ENCODE measurements at regions not wholly inside any gene's neighbourhood (a gene's known extent, or its start where the extent isn't known, plus 50 kb on each side); places are given as distances from the start of the nearest gene placed in this dataset.
A peak's percentile ranks its signal among the peaks of the same experiment; 100 is the strongest.

- Histone ChIP-seq H3K36me3 (ENCODE audit: insufficient read depth, low read length) (no peaks in the 10 kb centered on the region), H3K27ac (no peak overlapping the region), H3K9ac (ENCODE audit: insufficient read length) (no peak overlapping the region), H3K4me3 (no peak overlapping the region), H3K9me3 (ENCODE audit: low read depth, low read length) (no peaks in the 10 kb centered on the region)
- no peak for DNase-seq (ENCODE audit: low read depth, low spot score)
- TF ChIP-seq FOXP2 (optimal IDR thresholded peaks at IDR 0.05; ENCODE audit: control extremely low read depth, extremely low read length, insufficient read depth) (no peak), POLR2AphosphoS5 (IDR thresholded peaks at IDR 0.05; ENCODE audit: borderline replicate concordance, low read depth, low read length) (no peak), EZH2 (IDR thresholded peaks at IDR 0.05) (no peak)
Observed at GRCh38 chr9:129395633-129396364, 217.7 kb upstream of the IER5L start.

GRCh38 chr9:129394886-129395279 is 216.8 kb upstream of the IER5L start:
- no peak for DNase-seq (ENCODE audit: low read depth, low spot score)
- no peak overlapping the region for H3K4me3 ChIP-seq
- no peaks in the 10 kb centered on the region for H3K36me3 ChIP-seq (ENCODE audit: insufficient read depth, low read length)
- TF ChIP-seq FOXP2 (optimal IDR thresholded peaks at IDR 0.05; ENCODE audit: control extremely low read depth, extremely low read length, insufficient read depth), result no peak
- no peak for TF ChIP-seq EZH2 (IDR thresholded peaks at IDR 0.05)
- no peak for TF ChIP-seq POLR2AphosphoS5 (IDR thresholded peaks at IDR 0.05; ENCODE audit: borderline replicate concordance, low read depth, low read length)
- no peak overlapping the region for H3K27ac ChIP-seq
- H3K9me3 ChIP-seq (ENCODE audit: low read depth, low read length), result no peaks in the 10 kb centered on the region
- H3K9ac ChIP-seq (ENCODE audit: insufficient read length), result no peak overlapping the region

- Histone ChIP-seq H3K27ac (no peak overlapping the region), H3K9me3 (ENCODE audit: low read depth, low read length) (no peaks in the 10 kb centered on the region), H3K36me3 (ENCODE audit: insufficient read depth, low read length) (no peaks in the 10 kb centered on the region), H3K4me3 (no peak overlapping the region), H3K9ac (ENCODE audit: insufficient read length) (no peak overlapping the region)
- no peak for TF ChIP-seq POLR2AphosphoS5 (IDR thresholded peaks at IDR 0.05; ENCODE audit: borderline replicate concordance, low read depth, low read length)
- TF ChIP-seq FOXP2 (optimal IDR thresholded peaks at IDR 0.05; ENCODE audit: control extremely low read depth, extremely low read length, insufficient read depth), result no peak
- TF ChIP-seq EZH2 (IDR thresholded peaks at IDR 0.05), result no peak
- no peak for DNase-seq (ENCODE audit: low read depth, low spot score)
Observed at GRCh38 chr9:129394061-129394885, 216.2 kb upstream of the IER5L start.

- Histone ChIP-seq H3K4me3 (no peak overlapping the region), H3K9me3 (ENCODE audit: low read depth, low read length) (no peaks in the 10 kb centered on the region), H3K36me3 (ENCODE audit: insufficient read depth, low read length) (no peaks in the 10 kb centered on the region), H3K9ac (ENCODE audit: insufficient read length) (no peak overlapping the region), H3K27ac (no peak overlapping the region)
- DNase-seq (ENCODE audit: low read depth, low spot score), result no peak
- TF ChIP-seq EZH2 (IDR thresholded peaks at IDR 0.05), result no peak
- no peak for TF ChIP-seq POLR2AphosphoS5 (IDR thresholded peaks at IDR 0.05; ENCODE audit: borderline replicate concordance, low read depth, low read length)
Observed at GRCh38 chr9:129393064-129393463, 215.0 kb upstream of the IER5L start.

GRCh38 chr9:129392093-129392541 is 214.1 kb upstream of the IER5L start:
- TF ChIP-seq FOXP2 (optimal IDR thresholded peaks at IDR 0.05; ENCODE audit: control extremely low read depth, extremely low read length, insufficient read depth) (no peak), EZH2 (IDR thresholded peaks at IDR 0.05) (no peak), POLR2AphosphoS5 (IDR thresholded peaks at IDR 0.05; ENCODE audit: borderline replicate concordance, low read depth, low read length) (no peak)
- H3K27ac ChIP-seq, result no peak overlapping the region
- no peak overlapping the region for H3K9ac ChIP-seq (ENCODE audit: insufficient read length)
- H3K4me3 ChIP-seq, result peak overlapping the region; percentile 61
- no peaks in the 10 kb centered on the region for H3K36me3 ChIP-seq (ENCODE audit: insufficient read depth, low read length)
- H3K9me3 ChIP-seq (ENCODE audit: low read depth, low read length), result no peaks in the 10 kb centered on the region
- no peak for DNase-seq (ENCODE audit: low read depth, low spot score)

GRCh38 chr9:129391221-129391661 is 213.2 kb upstream of the IER5L start:
- TF ChIP-seq EZH2 (IDR thresholded peaks at IDR 0.05), result no peak
- TF ChIP-seq POLR2AphosphoS5 (IDR thresholded peaks at IDR 0.05; ENCODE audit: borderline replicate concordance, low read depth, low read length), result no peak
- TF ChIP-seq FOXP2 (optimal IDR thresholded peaks at IDR 0.05; ENCODE audit: control extremely low read depth, extremely low read length, insufficient read depth), result no peak

GRCh38 chr9:129390541-129390940 is 212.5 kb upstream of the IER5L start:
- no peaks in the 10 kb centered on the region for H3K9me3 ChIP-seq (ENCODE audit: low read depth, low read length)
- no peak overlapping the region for H3K9ac ChIP-seq (ENCODE audit: insufficient read length)
- no peak for TF ChIP-seq FOXP2 (optimal IDR thresholded peaks at IDR 0.05; ENCODE audit: control extremely low read depth, extremely low read length, insufficient read depth)
- no peak for TF ChIP-seq EZH2 (IDR thresholded peaks at IDR 0.05)
- no peaks in the 10 kb centered on the region for H3K36me3 ChIP-seq (ENCODE audit: insufficient read depth, low read length)
- no peak for DNase-seq (ENCODE audit: low read depth, low spot score)
- no peak overlapping the region for H3K27ac ChIP-seq
- no peak overlapping the region for H3K4me3 ChIP-seq

More at GRCh38 chr9:129391221-129391661, 213.2 kb upstream of the IER5L start:
- H3K9me3 ChIP-seq (ENCODE audit: low read depth, low read length), result no peaks in the 10 kb centered on the region
- H3K9ac ChIP-seq (ENCODE audit: insufficient read length), result no peak overlapping the region
- H3K27ac ChIP-seq, result peak overlapping the region; percentile 79
- peak overlapping the region; percentile 61 for H3K4me3 ChIP-seq
- no peaks in the 10 kb centered on the region for H3K36me3 ChIP-seq (ENCODE audit: insufficient read depth, low read length)
- DNase-seq (ENCODE audit: low read depth, low spot score), result no peak

- DNase-seq (ENCODE audit: low read depth, low spot score), result no peak
- no peaks in the 10 kb centered on the region for H3K9me3 ChIP-seq (ENCODE audit: low read depth, low read length)
- TF ChIP-seq POLR2AphosphoS5 (IDR thresholded peaks at IDR 0.05; ENCODE audit: borderline replicate concordance, low read depth, low read length) (no peak), EZH2 (IDR thresholded peaks at IDR 0.05) (no peak), FOXP2 (optimal IDR thresholded peaks at IDR 0.05; ENCODE audit: control extremely low read depth, extremely low read length, insufficient read depth) (no peak)
- H3K4me3 ChIP-seq, result no peak overlapping the region
- H3K27ac ChIP-seq, result no peak overlapping the region
- no peaks in the 10 kb centered on the region for H3K36me3 ChIP-seq (ENCODE audit: insufficient read depth, low read length)
- no peak overlapping the region for H3K9ac ChIP-seq (ENCODE audit: insufficient read length)
Observed at GRCh38 chr9:129387822-129388221, 209.8 kb upstream of the IER5L start.
